Erythroblast (primary cell): ENCODE measurements at regions not wholly inside any gene's neighbourhood (a gene's known extent, or its start where the extent isn't known, plus 50 kb on each side); places are given as distances from the start of the nearest gene placed in this dataset.

Experiments
- GATA1 ChIP-seq: IDR thresholded peaks from 2 replicates; pipeline ENCODE4 v1.6.1; 2011; ENCODE audit warnings: low read depth, mild to moderate bottlenecking, control low read depth, low read length, moderate library complexity
- POLR2A ChIP-seq: IDR thresholded peaks from 2 replicates; pipeline ENCODE4 v1.6.1; 2011; ENCODE audit warnings: mild to moderate bottlenecking, low read length

GRCh38 chr4:188399834-188400233 is 260.6 kb downstream of the TRIML1 start:
- TF ChIP-seq GATA1 = no peak
- no peak for TF ChIP-seq POLR2A
